Activated CD8-positive, alpha-beta T cell treated with anti-CD3 and anti-CD28 coated beads, Interleukin-2, amount 10 ng/mL, durations not matched to agents 7 days and 5 days (primary cell): ENCODE measurements at regions not wholly inside any gene's neighbourhood (a gene's known extent, or its start where the extent isn't known, plus 50 kb on each side); places are given as distances from the start of the nearest gene placed in this dataset.

Experiments
- ATAC-seq: fragments of 150-1000 bp; cut with Tn5 transposase; one replicate; pipeline ENCODE4 v1.10.0; 2021; ENCODE audit warnings: moderate library complexity
- CTCF ChIA-PET: fragments of 350-600 bp; sonication (Branson Sonifier 250); formaldehyde crosslinking; loops from one replicate; lab custom pipeline; 2021; ENCODE audit warnings: antibody characterized with exemption; lab: Charles Lee
- POLR2A ChIA-PET: fragments of 350-600 bp; sonication (Branson Sonifier 250); formaldehyde crosslinking; loops from one replicate; lab custom pipeline; 2021; ENCODE audit warnings: antibody characterized with exemption; lab: Charles Lee
- DNase-seq: peaks from one replicate; pipeline ENCODE4 v3.0.0-alpha.2; 2020
- H3K27ac Mint-ChIP-seq: one replicate; pipeline ENCODE4 v1.8.0; 2021; ENCODE audit warnings: mild to moderate bottlenecking, mixed read lengths
- H3K27me3 Mint-ChIP-seq: one replicate; pipeline ENCODE4 v1.8.0; 2021; ENCODE audit warnings: low read depth, mixed read lengths
- H3K36me3 Mint-ChIP-seq: one replicate; pipeline ENCODE4 v1.8.0; 2021; ENCODE audit warnings: low read depth, mixed read lengths
- H3K4me1 Mint-ChIP-seq: one replicate; pipeline ENCODE4 v1.8.0; 2021; ENCODE audit warnings: low read depth, mixed read lengths
- H3K4me3 Mint-ChIP-seq: one replicate; pipeline ENCODE4 v1.8.0; 2021; ENCODE audit warnings: mild to moderate bottlenecking, mixed read lengths
- H3K9me3 Mint-ChIP-seq: one replicate; pipeline ENCODE4 v1.8.0; 2022; ENCODE audit warnings: mixed read lengths; ENCODE audit not compliant: insufficient read depth

DNA sequence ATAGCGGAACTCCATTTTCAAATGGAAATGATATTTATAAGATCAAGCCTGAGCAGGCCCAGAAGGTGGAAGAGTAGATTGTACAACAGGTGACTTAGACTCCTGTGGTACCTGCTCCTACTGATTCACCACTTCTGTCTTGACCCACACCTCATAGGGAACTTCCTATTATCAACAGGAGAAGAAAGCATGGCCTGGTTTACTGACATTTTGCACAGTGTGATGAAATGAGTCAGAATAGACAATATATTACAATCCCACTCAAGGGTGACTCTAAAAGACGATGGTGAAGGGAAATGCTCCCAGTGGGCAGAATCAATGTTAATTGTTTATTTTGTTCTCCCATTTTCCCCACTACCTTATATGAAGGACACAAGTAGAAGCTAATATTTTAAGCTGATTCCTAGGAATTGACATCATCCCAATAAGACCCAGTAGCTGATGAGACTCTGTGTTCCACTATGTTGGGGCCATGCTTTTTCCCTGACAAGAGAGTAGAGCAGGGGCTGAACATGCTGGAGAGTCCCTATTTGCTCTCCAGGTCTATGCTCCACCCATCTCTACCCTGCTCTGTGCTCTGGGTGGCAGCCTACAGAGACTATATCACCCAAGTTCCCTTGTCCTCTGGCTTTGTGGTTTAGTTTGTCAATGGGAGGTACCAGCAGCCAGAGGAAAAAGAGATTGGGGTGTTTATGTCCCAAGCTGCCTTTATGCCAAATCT lies 163.4 kb upstream of the FSTL4 start:
- Mint-ChIP-seq H3K4me3 (no peak overlapping the region), H3K27ac (no peak overlapping the region), H3K27me3 (peaks cover 17% of the 10 kb centered on the region), H3K4me1 (no peaks in the 10 kb centered on the region), H3K36me3 (no peaks in the 10 kb centered on the region), H3K9me3 (no peaks in the 10 kb centered on the region)
- ChIA-PET CTCF (no interaction called here), POLR2A (no interaction called here)
- no peak for DNase-seq
- ATAC-seq = no peak

DNA sequence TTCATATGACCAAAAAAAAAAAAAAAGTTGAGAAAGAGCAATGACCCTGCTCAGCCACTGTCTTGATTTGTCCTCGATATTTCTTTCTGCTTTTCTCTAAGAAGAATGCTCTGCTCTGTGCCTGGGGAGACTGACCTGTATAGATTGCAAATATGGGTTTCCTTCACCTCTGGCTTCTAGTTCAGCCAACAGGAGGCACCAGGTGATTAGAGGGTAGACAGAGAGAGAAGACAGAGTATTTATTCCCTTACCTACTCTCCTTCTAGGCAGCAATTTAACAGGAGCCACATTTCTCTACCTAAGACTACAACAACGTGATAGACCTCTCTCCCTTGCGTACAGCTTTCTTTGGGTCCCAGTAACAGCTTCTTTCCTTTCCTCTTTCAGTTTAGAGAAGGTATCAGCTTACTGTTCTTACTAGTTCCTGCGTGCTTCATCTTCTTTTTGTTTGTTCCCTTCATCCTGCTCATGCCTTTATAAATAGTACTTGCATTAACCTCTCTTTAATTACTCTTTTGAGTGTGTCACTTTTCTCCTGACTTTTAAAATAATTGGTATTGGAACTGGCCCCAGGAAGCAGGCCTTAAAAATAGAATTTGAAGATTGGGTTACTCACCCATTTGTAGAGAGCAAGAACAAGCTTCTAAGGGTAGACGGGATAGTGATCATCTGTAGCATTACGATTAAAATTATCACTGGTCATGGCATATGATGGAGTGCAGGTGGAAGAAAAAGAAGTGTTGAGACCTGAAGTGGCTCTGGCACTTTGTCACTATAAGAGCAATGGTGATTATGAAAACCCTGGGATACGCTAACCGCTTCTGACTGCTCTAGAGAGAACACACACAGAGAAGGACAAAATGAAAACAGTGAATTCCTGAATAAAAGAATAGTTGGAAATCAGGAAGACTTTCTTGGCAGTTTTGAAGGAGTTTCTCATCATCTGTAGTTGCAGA lies 161.2 kb upstream of the FSTL4 start:
- DNase-seq (no peak), ATAC-seq (no peak)
- Mint-ChIP-seq H3K9me3 (no peaks in the 10 kb centered on the region), H3K27ac (no peak overlapping the region), H3K36me3 (no peaks in the 10 kb centered on the region), H3K4me3 (no peak overlapping the region), H3K4me1 (no peaks in the 10 kb centered on the region), H3K27me3 (peaks cover 29% of the 10 kb centered on the region)
- ChIA-PET CTCF (interaction anchor here (0.6 kb wide), 1 partner anchor 319 kb away, joined by 4 read pairs; no protein-coding TSS in a partner anchor), POLR2A (no interaction called here)

DNA sequence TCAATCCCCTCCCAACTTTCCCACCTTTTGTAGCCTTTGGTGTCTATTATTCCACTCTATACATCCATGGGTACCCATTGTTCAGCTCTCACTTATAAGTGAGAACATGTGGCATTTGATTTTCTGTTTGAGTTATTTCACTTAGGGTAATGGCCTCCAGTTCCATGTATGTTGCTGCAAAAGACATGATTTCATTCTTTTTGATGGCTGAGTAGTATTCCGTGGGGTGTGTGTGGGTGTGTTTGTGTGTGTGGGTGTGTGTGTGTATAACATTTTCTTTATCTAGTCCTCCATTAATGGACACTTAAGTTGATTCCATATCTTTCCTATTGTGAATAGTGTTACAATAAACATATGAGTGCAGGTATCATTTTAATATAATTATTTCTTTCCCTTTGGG lies 157.5 kb upstream of the FSTL4 start:
- Mint-ChIP-seq H3K4me3 (no peak overlapping the region), H3K27ac (no peak overlapping the region), H3K9me3 (no peaks in the 10 kb centered on the region), H3K27me3 (peaks cover 42% of the 10 kb centered on the region), H3K36me3 (no peaks in the 10 kb centered on the region), H3K4me1 (no peaks in the 10 kb centered on the region)
- ChIA-PET POLR2A (no interaction called here), CTCF (interaction anchor here (1.4 kb wide), 1 partner anchor 15 kb away, joined by 4 read pairs; no protein-coding TSS in a partner anchor)
- DNase-seq (no peak), ATAC-seq (no peak)

DNA sequence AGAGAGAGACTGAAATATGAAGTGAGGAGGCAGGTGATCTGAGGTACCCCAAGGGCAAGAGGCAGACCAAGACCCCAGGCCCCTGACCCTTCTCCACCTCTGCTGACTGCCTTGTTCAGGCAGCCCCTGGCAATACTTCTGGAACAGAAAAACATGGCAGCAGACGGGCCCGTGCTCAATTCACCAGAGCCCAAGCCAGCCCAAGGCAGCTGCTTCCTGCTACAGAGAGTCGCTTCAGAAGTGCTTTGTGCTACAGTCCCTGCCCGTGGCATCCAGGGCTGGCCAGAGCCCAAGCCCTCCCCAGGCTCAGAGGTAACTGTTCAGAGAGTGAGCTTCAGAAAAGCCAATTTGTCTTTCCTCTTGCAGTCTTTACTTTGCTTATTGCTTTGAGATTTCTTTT lies 151.4 kb upstream of the FSTL4 start:
- ChIA-PET CTCF (no interaction called here), POLR2A (no interaction called here)
- peaks cover 22% of the 10 kb centered on the region for H3K27me3 Mint-ChIP-seq
- no peaks in the 10 kb centered on the region for H3K9me3 Mint-ChIP-seq
- ATAC-seq (no peak), DNase-seq (no peak)
- H3K4me1 Mint-ChIP-seq = no peaks in the 10 kb centered on the region
- no peak overlapping the region for H3K27ac Mint-ChIP-seq
- no peak overlapping the region for H3K4me3 Mint-ChIP-seq
- H3K36me3 Mint-ChIP-seq = no peaks in the 10 kb centered on the region

DNA sequence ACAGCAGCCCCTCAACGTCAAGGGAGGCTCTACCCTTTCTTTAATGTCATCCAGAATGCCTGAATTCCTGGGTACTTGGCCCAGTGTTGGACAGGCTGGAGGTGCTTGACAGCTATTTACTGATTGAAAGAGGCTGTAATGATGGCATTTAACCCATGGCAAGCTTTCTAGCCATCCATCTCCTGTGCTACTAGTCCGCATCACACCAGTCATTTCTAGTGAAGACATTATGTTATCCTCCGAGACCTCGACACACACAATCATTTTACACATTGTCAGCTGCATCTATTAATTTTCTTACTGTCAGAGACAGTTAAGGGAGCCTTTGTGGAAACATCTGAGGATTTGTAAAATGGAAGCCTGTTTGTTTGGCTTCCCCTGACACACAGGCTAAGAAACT lies 149.3 kb upstream of the FSTL4 start:
- ATAC-seq (no peak), DNase-seq (no peak)
- Mint-ChIP-seq H3K9me3 (no peaks in the 10 kb centered on the region), H3K4me3 (no peak overlapping the region), H3K27me3 (peaks cover 22% of the 10 kb centered on the region), H3K27ac (no peak overlapping the region), H3K4me1 (no peaks in the 10 kb centered on the region), H3K36me3 (no peaks in the 10 kb centered on the region)
- POLR2A ChIA-PET = no interaction called here
- CTCF ChIA-PET = no interaction called here

DNA sequence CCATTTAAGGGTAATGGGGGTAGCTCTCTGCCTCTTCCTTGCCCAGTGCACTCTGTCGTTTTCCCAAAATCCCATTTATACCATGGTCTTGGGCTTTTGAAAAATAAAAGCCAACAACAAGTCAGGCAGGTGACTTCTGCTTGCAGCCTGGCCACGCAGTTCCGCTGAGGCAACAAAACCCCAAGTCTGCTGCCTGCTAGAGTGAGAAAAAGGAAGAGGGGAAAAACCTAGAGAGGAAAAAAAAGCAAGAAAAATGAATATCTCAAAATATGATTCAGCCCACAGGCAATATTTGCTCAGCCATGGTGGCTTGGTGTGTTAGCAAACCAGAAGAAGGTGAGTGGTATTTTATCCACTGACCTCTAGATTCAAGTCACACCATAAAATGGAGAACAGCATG lies 148.2 kb upstream of the FSTL4 start:
- no peaks in the 10 kb centered on the region for H3K4me1 Mint-ChIP-seq
- ChIA-PET POLR2A (no interaction called here), CTCF (no interaction called here)
- H3K9me3 Mint-ChIP-seq = no peaks in the 10 kb centered on the region
- H3K27me3 Mint-ChIP-seq = peaks cover 22% of the 10 kb centered on the region
- H3K27ac Mint-ChIP-seq = no peak overlapping the region
- H3K36me3 Mint-ChIP-seq = no peaks in the 10 kb centered on the region
- ATAC-seq (no peak), DNase-seq (no peak)
- no peak overlapping the region for H3K4me3 Mint-ChIP-seq

DNA sequence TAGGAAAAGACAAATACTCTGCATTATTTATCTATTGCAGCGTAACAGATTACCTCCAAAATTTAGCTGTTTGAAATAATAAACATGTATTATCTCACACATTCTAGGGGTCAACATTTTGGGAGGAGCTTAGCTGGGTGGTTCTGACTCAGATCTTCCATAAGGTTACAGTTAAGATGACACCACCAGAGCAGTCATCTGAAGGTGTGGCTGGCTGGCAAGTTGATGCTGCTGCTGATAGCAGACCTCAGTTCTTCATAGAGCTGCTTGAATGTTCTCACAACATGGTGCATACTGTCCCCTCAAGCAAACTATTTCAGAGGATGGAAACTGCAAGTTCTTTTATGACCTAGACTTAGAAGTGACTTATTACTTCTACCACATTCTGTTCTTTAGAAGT lies 146.3 kb upstream of the FSTL4 start:
- Mint-ChIP-seq H3K27ac (no peak overlapping the region), H3K4me3 (no peak overlapping the region), H3K27me3 (peaks cover 29% of the 10 kb centered on the region), H3K36me3 (no peaks in the 10 kb centered on the region), H3K9me3 (no peaks in the 10 kb centered on the region), H3K4me1 (no peaks in the 10 kb centered on the region)
- ChIA-PET POLR2A (no interaction called here), CTCF (interaction anchor here (0.7 kb wide), 1 partner anchor 110 kb away, joined by 3 read pairs; no protein-coding TSS in a partner anchor)
- ATAC-seq = peak; percentile 15
- no peak for DNase-seq

DNA sequence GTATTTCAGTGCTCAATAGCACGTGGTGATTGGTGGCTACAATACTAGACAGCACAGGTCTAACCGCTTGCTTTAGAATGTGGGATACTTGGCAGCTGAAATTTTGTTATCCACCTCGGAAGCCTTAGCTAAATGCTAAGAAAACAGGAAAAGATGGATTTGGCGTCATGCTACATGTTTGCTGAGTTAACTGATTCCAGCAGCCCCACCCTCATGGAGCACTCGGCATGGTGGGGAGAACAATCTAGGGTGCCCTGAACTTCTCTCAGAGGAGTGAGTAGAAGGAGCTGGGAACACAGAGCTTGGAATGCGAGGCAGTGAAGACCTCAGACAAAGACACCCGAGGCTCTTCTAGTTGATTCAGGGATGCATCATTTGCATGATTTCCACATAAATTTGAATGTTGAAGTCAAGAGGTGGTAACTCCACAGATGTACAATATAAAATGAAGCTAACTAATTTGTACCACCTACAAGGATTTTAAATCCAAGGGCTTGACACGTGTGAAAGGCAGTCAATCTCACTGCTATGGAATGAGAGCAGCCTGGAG lies 145.1 kb upstream of the FSTL4 start:
- Mint-ChIP-seq H3K4me1 (no peaks in the 10 kb centered on the region), H3K4me3 (no peak overlapping the region), H3K27ac (no peak overlapping the region), H3K36me3 (no peaks in the 10 kb centered on the region), H3K9me3 (no peaks in the 10 kb centered on the region), H3K27me3 (peaks cover 29% of the 10 kb centered on the region)
- DNase-seq = no peak
- POLR2A ChIA-PET = no interaction called here
- CTCF ChIA-PET = interaction anchor here (4.5 kb wide), 1 partner anchor 112 kb away, joined by 31 read pairs; no protein-coding TSS in a partner anchor
- ATAC-seq = no peak

DNA sequence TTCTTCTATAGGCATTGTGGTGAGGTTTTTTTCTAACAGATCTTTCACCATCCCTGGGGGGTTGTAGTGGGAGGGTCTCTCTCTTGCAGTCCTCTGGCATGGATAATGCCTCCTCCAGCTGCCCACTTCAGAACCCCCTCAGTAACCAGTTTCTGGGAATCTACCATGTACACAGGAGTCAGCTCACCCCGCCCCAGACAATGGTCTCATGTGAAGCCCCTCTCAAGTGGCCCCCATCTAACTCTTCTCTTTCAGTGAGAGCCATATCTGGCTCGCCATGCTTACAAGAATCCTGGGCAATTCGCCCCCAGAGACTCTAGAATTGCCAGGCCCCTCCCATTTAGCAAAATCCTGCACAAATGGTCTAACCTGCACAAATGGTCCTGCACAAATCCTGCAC lies 144.4 kb upstream of the FSTL4 start:
- CTCF ChIA-PET = interaction anchor here (4.5 kb wide), 1 partner anchor 113 kb away, joined by 31 read pairs; no protein-coding TSS in a partner anchor
- no peak overlapping the region for H3K27ac Mint-ChIP-seq
- POLR2A ChIA-PET = no interaction called here
- ATAC-seq (no peak), DNase-seq (no peak)
- H3K4me1 Mint-ChIP-seq = no peaks in the 10 kb centered on the region
- H3K27me3 Mint-ChIP-seq = peaks cover 29% of the 10 kb centered on the region
- H3K9me3 Mint-ChIP-seq = no peaks in the 10 kb centered on the region
- no peak overlapping the region for H3K4me3 Mint-ChIP-seq
- no peaks in the 10 kb centered on the region for H3K36me3 Mint-ChIP-seq

DNA sequence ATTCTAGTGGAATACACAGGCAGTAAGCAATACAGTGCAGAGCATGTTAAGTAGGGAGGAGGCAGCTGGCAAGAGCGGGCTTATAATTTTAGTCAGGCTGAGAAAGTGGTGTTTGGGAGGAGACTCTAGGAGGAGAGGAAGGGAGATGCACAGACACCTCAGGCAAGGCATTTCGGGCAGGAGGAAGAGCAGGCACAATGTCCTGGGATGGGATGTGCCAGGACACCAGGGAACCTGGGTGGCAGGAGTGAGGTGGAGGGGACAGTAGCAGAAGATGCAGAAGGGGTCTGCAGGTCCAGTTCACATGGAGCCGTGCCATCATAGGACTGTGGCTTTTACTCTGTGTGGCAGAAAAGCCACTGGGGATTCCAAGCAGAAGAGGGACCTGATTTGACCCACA lies 143.7 kb upstream of the FSTL4 start:
- CTCF ChIA-PET = interaction anchor here (2.0 to 4.5 kb wide), 2 partner anchors 17 to 114 kb away, joined by 9 to 31 read pairs; no protein-coding TSS in a partner anchor
- DNase-seq = no peak

DNA sequence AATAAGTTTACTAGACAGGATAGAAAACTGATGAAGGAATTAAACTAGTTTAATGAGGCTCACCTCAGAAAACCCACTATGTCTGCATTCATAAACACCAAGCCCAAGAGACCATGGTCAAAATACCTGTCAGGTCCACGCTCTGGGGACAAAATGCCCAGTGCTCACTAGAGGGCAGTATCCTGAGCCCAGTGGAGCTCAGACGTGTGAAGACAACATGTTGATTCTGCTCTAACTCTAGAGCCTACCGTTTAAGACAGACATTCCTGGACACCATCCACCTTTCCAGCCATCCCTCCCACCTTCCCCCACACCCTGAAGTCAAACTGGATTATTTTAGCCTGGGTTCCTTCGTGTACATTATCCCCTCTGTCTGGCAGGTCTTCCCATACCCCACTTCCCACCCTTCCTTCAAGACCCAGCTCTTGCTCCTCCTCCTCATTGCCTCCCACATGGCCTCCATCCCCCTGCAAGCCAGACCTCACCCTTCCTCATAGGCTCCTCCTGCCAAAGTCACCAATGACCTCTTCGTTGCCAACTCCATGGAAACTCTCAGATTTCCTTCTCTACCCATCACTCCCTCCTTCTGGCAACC lies 142.3 kb upstream of the FSTL4 start:
- Mint-ChIP-seq H3K36me3 (no peaks in the 10 kb centered on the region), H3K9me3 (no peaks in the 10 kb centered on the region), H3K27ac (no peak overlapping the region), H3K27me3 (peaks cover 27% of the 10 kb centered on the region), H3K4me1 (no peaks in the 10 kb centered on the region), H3K4me3 (no peak overlapping the region)
- ChIA-PET POLR2A (no interaction called here), CTCF (interaction anchor here (1.1 to 4.5 kb wide), 7 partner anchors 8 to 149 kb away, joined by 3 to 31 read pairs (median 4); no protein-coding TSS in a partner anchor)
- DNase-seq = peak; percentile 40
- ATAC-seq = peak; percentile 68

More for the DNA sequence above, 143.7 kb upstream of the FSTL4 start:
- H3K4me1 Mint-ChIP-seq = no peaks in the 10 kb centered on the region
- ATAC-seq = no peak
- H3K27me3 Mint-ChIP-seq = peaks cover 27% of the 10 kb centered on the region
- no peak overlapping the region for H3K4me3 Mint-ChIP-seq
- no peak overlapping the region for H3K27ac Mint-ChIP-seq
- no peaks in the 10 kb centered on the region for H3K9me3 Mint-ChIP-seq
- H3K36me3 Mint-ChIP-seq = no peaks in the 10 kb centered on the region
- POLR2A ChIA-PET = no interaction called here
